Keratinocyte (primary cell): ENCODE measurements at regions not wholly inside any gene's neighbourhood (a gene's known extent, or its start where the extent isn't known, plus 50 kb on each side); places are given as distances from the start of the nearest gene placed in this dataset.

Experiments used
- DNase-seq: peaks from one replicate; pipeline ENCODE4 v3.0.0-alpha.2; 2011; ENCODE audit warnings: low read depth, missing footprints, low spot score
- FAIRE-seq: peaks from 2 replicates; lab custom pipeline; 2011; peaks lifted over from hg19 to GRCh38; lab: Jason Lieb, UNC
- H2AFZ ChIP-seq: 2 replicates; pipeline ENCODE4 v1.6.0; 2012; ENCODE audit warnings: low read length, control low read depth, inconsistent platforms; ENCODE audit not compliant: control insufficient read depth
- H3K27ac ChIP-seq: 2 replicates; pipeline ENCODE4 v1.5.1; 2011; ENCODE audit warnings: low read length; ENCODE audit not compliant: control insufficient read depth, insufficient read depth
- H3K27me3 ChIP-seq: 3 replicates; pipeline ENCODE4 v1.6.0; 2011; ENCODE audit warnings: low read length; ENCODE audit not compliant: control insufficient read depth, insufficient read depth; ENCODE audit errors: extremely low read depth
- H3K36me3 ChIP-seq, 2 experiments: 2 replicates in 1 of 2; 3 replicates in 1 of 2; pipeline ENCODE4 v1.5.1; 2011; ENCODE audit warnings: low read length in 2 of 2, mild to moderate bottlenecking in 1 of 2; ENCODE audit not compliant: control insufficient read depth in 2 of 2, insufficient read depth in 2 of 2; ENCODE audit errors: extremely low read depth in 1 of 2
- H3K4me1 ChIP-seq: 3 replicates; pipeline ENCODE4 v1.5.1; 2011; ENCODE audit warnings: low read length; ENCODE audit not compliant: control insufficient read depth, insufficient read depth; ENCODE audit errors: extremely low read depth
- H3K4me2 ChIP-seq: 3 replicates; pipeline ENCODE4 v1.6.0; 2011; ENCODE audit warnings: low read depth, low read length; ENCODE audit not compliant: control insufficient read depth, insufficient read depth; ENCODE audit errors: extremely low read depth
- H3K4me3 ChIP-seq, 3 experiments: fragments of 200-600 bp in 1 of 3; sonication (generic) in 1 of 3; 2 replicates in 2 of 3; 3 replicates in 1 of 3; pipeline ENCODE4 v1.5.1; 2011 to 2016; ENCODE audit warnings: low read length in 3 of 3, mild to moderate bottlenecking in 3 of 3, control low read depth in 2 of 3, inconsistent platforms in 1 of 3, low read depth in 1 of 3, mixed read lengths in 1 of 3, mixed run types in 1 of 3, moderate library complexity in 1 of 3; ENCODE audit not compliant: control insufficient read depth in 2 of 3, insufficient read depth in 2 of 3; ENCODE audit errors: extremely low read depth in 1 of 3
- H3K79me2 ChIP-seq: 2 replicates; pipeline ENCODE4 v1.6.0; 2012; ENCODE audit warnings: low read length; ENCODE audit not compliant: control insufficient read depth, insufficient read depth
- H3K9ac ChIP-seq: 3 replicates; pipeline ENCODE4 v1.6.0; 2011; ENCODE audit warnings: low read length; ENCODE audit not compliant: control insufficient read depth, insufficient read depth; ENCODE audit errors: extremely low read depth
- H3K9me1 ChIP-seq: 3 replicates; pipeline ENCODE4 v1.6.0; 2011; ENCODE audit warnings: low read length; ENCODE audit not compliant: control insufficient read depth, insufficient read depth; ENCODE audit errors: extremely low read depth
- H3K9me3 ChIP-seq: 2 replicates; pipeline ENCODE4 v1.5.1; 2012; ENCODE audit warnings: low read depth, low read length; ENCODE audit not compliant: control insufficient read depth
- H4K20me1 ChIP-seq: 3 replicates; pipeline ENCODE4 v1.6.0; 2011; ENCODE audit warnings: low read length; ENCODE audit not compliant: control insufficient read depth, insufficient read depth; ENCODE audit errors: extremely low read depth
- EZH2 ChIP-seq: IDR thresholded peaks from one replicate; pipeline ENCODE4 v1.6.1; 2012; ENCODE audit warnings: inconsistent platforms, mild to moderate bottlenecking, low read length, moderate library complexity
- dilution Hi-C: fragments of 300-500 bp; cut with MboI; formaldehyde crosslinking; loops from one replicate; pipeline ENCODE4 v1.7.0; 2020; ENCODE audit warnings: low sequenced_read_pairs; ENCODE audit not compliant: extremely low pct_ligation_motif_present
- small RNA-seq, 3 experiments: library from RNA; depleted of rRNA; stranded (forward); fragments of <200 nt; gene quantifications; one replicate each; pipeline ENCODE3, GENCODE V24; 2012; ENCODE audit warnings: low read depth in 3 of 3, low replicate concordance in 1 of 3; ENCODE audit not compliant: insufficient read length in 3 of 3
- TF ChIP-seq, protein P1 (sequence below), 3 experiments: IDR thresholded peaks in 1 of 3; conservative IDR thresholded peaks in 1 of 3; optimal IDR thresholded peaks in 1 of 3; 2 replicates in 2 of 3; 3 replicates in 1 of 3; pipeline versions ENCODE3 to v1.5.1; 2011; ENCODE audit warnings: low read length in 3 of 3, mild to moderate bottlenecking in 3 of 3, moderate library complexity in 2 of 3, control low read depth in 1 of 3, inconsistent platforms in 1 of 3; ENCODE audit not compliant: insufficient read depth in 2 of 3; ENCODE audit errors: extremely low read depth in 1 of 3

- H3K27me3 ChIP-seq: no peaks in the 10 kb centered on the region
- dilution Hi-C loops: no loop called here
- no peak overlapping the region for H3K4me3 ChIP-seq
- TF ChIP-seq, protein P1, sequence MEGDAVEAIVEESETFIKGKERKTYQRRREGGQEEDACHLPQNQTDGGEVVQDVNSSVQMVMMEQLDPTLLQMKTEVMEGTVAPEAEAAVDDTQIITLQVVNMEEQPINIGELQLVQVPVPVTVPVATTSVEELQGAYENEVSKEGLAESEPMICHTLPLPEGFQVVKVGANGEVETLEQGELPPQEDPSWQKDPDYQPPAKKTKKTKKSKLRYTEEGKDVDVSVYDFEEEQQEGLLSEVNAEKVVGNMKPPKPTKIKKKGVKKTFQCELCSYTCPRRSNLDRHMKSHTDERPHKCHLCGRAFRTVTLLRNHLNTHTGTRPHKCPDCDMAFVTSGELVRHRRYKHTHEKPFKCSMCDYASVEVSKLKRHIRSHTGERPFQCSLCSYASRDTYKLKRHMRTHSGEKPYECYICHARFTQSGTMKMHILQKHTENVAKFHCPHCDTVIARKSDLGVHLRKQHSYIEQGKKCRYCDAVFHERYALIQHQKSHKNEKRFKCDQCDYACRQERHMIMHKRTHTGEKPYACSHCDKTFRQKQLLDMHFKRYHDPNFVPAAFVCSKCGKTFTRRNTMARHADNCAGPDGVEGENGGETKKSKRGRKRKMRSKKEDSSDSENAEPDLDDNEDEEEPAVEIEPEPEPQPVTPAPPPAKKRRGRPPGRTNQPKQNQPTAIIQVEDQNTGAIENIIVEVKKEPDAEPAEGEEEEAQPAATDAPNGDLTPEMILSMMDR (optimal IDR thresholded peaks at IDR 0.05 in 1 of 3, IDR thresholded peaks at IDR 0.05 in 1 of 3, conservative IDR thresholded peaks at IDR 0.05 in 1 of 3; ENCODE audit: extremely low read depth in 1 of 3, insufficient read depth in 2 of 3, low read length in 3 of 3): no peak
- no peak for TF ChIP-seq EZH2
- H3K9ac ChIP-seq: no peak overlapping the region
- no peaks in the 10 kb centered on the region for H3K79me2 ChIP-seq
- FAIRE-seq: no peak
- no peak for DNase-seq
- no peaks in the 10 kb centered on the region for H3K9me3 ChIP-seq
- H2AFZ ChIP-seq: no peak overlapping the region
- no peaks in the 10 kb centered on the region for H3K4me1 ChIP-seq
- no peaks in the 10 kb centered on the region for H4K20me1 ChIP-seq
- no peaks in the 10 kb centered on the region for H3K9me1 ChIP-seq
- H3K4me2 ChIP-seq: no peak overlapping the region
- no peak overlapping the region for H3K27ac ChIP-seq
- H3K36me3 ChIP-seq: no peaks in the 10 kb centered on the region
These were observed 109.5 kb downstream of the SP3 start for GRCh38 chr2:173855661-173856060.

Small RNA genes in the stretch of these regions (small RNA-seq; reads per million reads assigned to genes)
- 0 reads per million in 3 experiments for gene AC013410.2
